ENCODE measurements at regions not wholly inside any gene's neighbourhood (a gene's known extent, or its start where the extent isn't known, plus 50 kb on each side); places are given as distances from the start of the nearest gene placed in this dataset.

DNA sequence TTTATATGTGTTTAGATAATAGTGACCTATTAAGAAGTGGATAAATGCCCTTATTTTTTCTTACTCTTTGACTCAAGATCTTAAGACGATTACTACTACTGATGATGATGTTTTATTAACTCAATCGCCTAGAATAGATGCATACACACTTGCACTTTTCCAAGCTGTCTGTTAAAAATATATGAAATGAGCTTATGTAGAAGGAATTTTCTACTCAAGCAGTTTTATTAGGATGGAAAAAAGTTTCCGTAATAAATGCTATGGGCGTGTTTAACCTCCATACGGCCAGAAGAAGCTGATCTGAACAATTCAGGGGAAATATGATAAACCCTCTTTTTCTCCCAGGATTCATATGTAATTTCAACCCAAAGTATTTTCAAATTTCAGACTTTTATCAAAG, 455.7 kb upstream of the MPDZ start:
- peaks cover 12 to 23% of the 10 kb centered on the region in 2 donors for H3K9me3 Mint-ChIP-seq
- no peaks in the 10 kb centered on the region for H3K36me3 Mint-ChIP-seq
- DNase-seq (ENCODE audit: low spot score in 2 of 2) = no peak
- ATAC-seq = no peak
- no peak overlapping the region for H3K27ac Mint-ChIP-seq

DNA sequence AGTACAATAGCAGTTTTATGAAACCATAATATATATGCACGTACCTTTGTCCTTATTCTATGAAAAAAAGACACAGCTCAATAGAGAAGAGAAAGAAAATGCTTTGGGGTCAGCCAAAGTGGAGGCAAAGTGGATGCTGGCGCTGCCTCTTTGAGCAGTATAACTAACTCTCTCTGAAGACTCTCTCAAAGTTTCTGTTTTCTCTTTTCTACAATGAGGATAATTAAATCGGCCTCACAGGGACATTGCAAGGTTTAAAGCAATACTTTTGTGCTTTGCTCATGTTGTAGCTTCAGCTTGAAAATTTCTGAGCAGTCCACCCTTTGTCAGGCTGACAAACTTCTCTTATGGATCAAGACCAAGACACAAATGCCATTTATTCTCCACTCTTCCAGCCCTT, 455.1 kb upstream of the MPDZ start:
- Mint-ChIP-seq H3K27ac (no peak overlapping the region), H3K36me3 (no peaks in the 10 kb centered on the region), H3K9me3 (peaks cover 13 to 23% of the 10 kb centered on the region in 2 donors)
- DNase-seq (ENCODE audit: low spot score in 2 of 2) = no peak
- ATAC-seq = no peak

DNA sequence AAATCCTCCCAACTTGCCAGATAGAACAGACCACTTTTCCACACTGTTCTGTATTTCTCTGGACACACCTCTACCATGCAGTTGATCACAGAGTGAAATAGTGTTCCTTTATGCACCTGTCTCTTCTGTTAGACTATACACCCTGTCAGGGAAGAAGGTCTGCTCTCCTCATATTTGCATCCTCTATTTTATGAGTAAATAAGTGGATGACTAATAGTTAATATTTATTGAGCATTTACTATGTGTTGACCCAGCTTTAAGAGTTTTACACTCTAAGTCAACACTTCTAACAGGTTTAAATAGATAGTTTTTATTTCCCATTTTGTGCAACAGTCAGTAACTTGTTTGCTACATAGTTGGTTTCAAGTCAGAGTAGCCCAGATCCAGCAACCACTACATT, 452.8 kb upstream of the MPDZ start:
- no peak overlapping the region for H3K27ac Mint-ChIP-seq
- peaks cover 13 to 21% of the 10 kb centered on the region in 2 donors for H3K9me3 Mint-ChIP-seq
- DNase-seq (ENCODE audit: low spot score in 2 of 2) (no peak), ATAC-seq (no peak)
- no peaks in the 10 kb centered on the region for H3K36me3 Mint-ChIP-seq

DNA sequence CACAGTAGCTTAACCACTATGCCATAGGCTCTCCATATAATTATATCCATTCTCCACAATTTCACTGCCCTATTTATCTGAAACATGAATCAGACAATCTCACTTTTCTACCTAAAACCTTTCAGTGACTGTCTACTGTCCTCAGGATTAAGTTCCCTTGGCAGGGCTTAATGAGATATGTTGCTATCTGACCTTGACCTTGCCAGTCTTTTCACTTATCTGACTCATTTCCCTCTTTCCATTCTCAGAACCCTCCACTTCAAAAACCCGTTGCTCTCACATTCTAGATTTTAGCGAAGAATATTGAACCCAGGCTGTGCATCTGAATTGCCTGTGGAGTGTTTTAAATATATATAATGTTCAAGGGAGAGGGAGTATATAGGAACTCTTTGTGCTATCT, 452.1 kb upstream of the MPDZ start:
- Mint-ChIP-seq H3K27ac (no peak overlapping the region), H3K9me3 (peaks cover 13 to 21% of the 10 kb centered on the region in 2 donors), H3K36me3 (no peaks in the 10 kb centered on the region)
- no peak for DNase-seq (ENCODE audit: low spot score in 2 of 2)
- no peak for ATAC-seq

DNA sequence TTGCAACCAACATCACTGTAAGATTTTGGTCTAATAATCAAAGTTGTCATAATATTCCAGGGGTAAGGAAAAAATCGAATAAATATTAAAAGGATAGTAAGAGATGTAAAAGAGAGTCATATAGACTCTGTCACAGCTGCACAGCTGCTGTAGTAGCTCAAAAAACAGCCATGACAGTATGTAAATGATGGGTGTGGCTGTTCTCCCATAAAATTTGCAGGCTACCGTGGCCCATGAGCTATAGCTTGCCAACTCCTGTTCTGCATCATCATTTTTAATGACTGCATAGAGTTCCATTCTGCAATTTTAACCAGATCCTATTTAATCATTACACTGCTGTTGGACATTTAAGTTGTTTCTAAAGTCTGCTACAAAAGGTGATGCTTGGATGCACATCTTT, 450.5 kb upstream of the MPDZ start:
- peaks cover 13 to 24% of the 10 kb centered on the region in 2 donors for H3K9me3 Mint-ChIP-seq
- H3K36me3 Mint-ChIP-seq = no peaks in the 10 kb centered on the region
- no peak for ATAC-seq
- no peak for DNase-seq (ENCODE audit: low spot score in 2 of 2)
- H3K27ac Mint-ChIP-seq = no peak overlapping the region

DNA sequence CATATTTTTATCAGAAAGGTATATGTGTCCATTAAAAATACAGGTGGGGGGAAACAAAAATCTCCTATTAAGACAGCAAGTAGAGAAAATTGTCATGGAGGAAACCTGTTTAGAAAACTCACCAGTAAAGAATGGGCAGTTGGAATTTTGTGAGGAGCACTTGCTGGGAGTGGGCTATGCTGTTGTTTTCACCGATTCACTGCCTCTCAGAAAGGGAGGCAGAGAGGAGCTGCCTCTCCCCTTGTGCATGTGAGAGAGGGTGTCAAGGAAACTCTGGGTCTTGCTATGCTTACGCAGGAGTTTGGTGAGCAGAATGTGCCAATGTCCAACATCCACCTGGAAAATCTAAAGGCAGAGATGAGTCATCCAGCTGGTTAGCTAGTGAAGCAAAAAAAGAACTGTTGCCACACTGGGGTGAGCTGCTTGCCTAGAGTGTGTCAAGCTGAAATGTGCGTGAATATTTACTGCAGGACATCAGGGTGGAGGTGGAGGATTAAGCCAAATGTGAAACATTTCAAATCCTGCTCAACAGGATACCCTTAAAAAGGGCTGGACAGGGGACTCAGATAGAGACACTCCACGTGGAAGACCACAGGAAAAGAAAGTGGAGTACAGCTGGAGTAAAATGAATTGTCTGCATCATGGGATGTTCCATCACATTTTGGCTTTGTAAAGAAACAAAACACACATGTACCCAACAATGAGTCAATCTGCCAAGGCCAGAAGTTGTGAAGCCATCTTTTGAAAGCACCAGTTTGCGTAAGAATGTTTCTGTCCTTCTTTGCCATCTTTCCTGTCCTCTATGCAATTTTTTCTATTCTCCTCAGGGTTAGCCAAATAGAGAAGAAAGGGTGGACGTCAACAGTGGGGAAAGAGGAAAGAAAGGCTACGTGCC, 449.7 kb upstream of the MPDZ start:
- ATAC-seq = no peak
- DNase-seq (ENCODE audit: low spot score in 2 of 2) = no peak
- Mint-ChIP-seq H3K27ac (no peak overlapping the region), H3K36me3 (no peaks in the 10 kb centered on the region), H3K9me3 (peaks cover 13 to 22% of the 10 kb centered on the region in 2 donors)

DNA sequence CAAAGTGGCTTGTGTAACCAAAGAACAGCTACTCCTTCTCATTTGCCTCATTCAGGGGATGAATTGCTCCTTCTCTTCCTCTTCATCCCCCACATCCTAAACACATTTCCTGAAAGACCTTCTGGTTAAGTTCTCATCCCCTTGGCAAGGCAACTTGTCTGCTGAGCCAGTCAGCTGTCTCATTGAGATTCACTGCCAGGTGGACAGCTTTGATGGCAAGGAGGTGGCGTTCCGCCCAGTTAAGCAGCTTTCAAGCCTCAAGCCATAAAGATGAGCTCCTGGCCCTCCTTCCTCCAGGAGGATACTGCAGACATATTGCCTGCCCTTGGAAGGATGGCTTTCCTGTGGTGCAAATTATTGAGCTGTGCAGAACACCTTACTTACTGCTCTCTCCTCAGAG, 448.6 kb upstream of the MPDZ start:
- H3K36me3 Mint-ChIP-seq = no peaks in the 10 kb centered on the region
- no peak for ATAC-seq
- no peak overlapping the region for H3K27ac Mint-ChIP-seq
- H3K9me3 Mint-ChIP-seq = peaks cover 16 to 25% of the 10 kb centered on the region in 2 donors
- DNase-seq (ENCODE audit: low spot score in 2 of 2) = no peak

DNA sequence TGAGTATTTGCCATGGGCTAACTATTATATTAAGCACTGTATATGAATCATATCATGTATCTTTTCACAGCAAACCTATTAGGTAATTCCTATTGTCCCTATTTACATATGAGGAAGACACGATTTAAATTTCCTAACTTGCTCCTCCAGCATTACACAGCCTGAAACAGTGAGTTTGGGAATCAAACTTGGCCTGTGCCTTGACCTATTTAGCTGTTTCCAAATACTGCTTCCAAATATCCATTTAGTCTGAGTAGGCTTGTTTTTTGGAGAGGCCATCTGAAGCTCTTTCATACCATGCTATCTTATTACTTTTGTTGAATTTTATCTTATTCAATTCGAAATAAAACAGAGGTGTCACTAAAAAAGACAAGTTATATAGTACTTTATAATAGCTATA, 447.3 kb upstream of the MPDZ start:
- Mint-ChIP-seq H3K27ac (no peak overlapping the region), H3K36me3 (peaks cover 0 to 2% of the 10 kb centered on the region in 2 donors), H3K9me3 (peaks cover 20 to 25% of the 10 kb centered on the region in 2 donors)
- DNase-seq (ENCODE audit: low spot score in 2 of 2) (no peak), ATAC-seq (no peak)

DNA sequence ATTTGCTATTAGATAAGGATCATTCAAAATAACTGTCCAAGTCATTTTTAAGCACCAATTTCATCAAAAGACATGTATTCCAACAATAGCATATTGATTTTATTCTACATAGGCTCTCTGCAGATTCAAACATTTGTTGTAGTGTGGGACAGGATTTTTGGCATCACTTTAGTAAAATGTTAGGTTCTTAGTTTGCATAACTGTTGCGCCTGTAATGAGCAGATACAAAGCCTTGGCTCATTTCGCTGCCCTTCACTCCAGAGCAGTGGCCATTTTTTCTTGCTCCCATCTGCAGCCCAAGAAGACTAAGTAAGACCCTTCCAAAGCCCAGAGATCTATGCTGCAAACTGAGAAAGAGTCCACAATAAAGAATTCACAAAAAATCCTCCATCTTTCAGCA, 446.0 kb upstream of the MPDZ start:
- Mint-ChIP-seq H3K27ac (no peak overlapping the region), H3K36me3 (peaks cover 0 to 5% of the 10 kb centered on the region in 2 donors), H3K9me3 (peaks cover 14 to 20% of the 10 kb centered on the region in 2 donors)
- DNase-seq (ENCODE audit: low spot score in 2 of 2) (no peak), ATAC-seq (no peak)

DNA sequence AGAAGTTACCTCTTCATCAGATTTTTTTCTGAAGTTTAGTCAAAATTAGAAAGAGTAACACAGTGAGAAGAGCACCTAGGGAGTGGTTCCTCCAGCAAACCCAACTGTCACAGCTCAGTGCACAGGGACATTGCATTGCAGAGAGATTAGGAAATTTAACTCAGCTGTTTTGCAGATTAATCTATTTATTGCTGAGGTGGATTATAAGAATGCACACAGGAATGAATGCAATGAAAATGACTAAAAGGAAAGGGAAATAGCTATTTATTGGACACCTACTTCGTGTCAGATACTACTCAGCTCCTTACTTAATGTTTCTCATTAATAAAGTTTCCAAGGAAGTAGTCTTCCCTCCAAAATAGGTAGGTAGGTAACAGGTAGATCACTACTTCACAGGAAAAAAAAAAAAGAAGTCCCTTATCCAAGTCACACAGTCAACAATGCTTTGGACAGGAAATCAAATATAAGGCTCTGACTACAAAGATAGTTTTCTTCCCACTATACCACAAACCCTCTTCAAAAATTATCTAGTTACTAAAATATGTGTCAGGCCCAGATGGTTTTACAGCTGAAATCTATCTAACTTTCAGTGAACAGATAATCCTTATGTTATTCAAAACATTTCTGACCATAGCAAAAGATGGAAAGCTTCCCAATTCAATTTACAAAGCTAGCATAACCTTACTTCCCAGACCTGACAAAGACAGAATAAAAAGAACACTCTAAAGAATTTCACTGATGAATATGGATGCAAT, 442.2 kb upstream of the MPDZ start:
- Mint-ChIP-seq H3K27ac (no peak overlapping the region), H3K36me3 (peaks cover 0 to 5% of the 10 kb centered on the region in 2 donors), H3K9me3 (peaks cover 9 to 15% of the 10 kb centered on the region in 2 donors)
- ATAC-seq (no peak), DNase-seq (ENCODE audit: low spot score in 2 of 2) (no peak)

DNA sequence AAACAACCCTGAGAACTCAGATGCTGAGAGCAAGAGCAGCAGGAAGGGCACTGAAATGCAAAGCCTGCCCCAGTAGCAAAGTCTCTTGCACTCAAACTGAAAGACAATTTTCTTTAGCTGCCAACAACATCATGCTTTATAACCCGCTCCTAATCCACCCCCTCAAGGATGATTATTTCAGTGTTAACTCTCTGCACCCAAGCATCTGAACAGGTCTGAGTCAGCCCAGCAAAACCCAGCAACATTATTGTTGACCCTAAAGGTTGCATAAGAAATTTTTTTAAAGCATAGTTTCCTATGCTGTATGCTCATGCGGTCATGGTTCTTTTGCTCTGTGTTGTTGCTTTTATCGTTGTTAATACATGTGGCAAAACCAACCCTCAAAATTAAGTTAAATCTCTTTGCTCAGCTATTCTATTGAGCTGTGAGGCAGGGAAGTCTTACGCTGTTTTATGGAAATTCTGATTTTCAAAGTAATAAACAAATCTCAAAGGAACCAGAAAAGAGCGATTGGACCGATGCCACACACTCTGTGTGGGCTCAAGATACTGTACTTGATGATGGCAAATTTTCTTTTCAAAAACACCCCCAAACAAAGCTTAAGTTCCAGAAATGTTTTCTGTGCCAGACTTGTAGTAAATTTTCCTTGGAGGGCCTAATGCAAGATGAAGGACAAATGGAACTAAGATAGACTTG, 440.6 kb upstream of the MPDZ start:
- no peak for DNase-seq (ENCODE audit: low spot score in 2 of 2)
- no peak for ATAC-seq
- H3K9me3 Mint-ChIP-seq = peaks cover 4 to 15% of the 10 kb centered on the region in 2 donors
- no peak overlapping the region for H3K27ac Mint-ChIP-seq
- peaks cover 0 to 5% of the 10 kb centered on the region in 2 donors for H3K36me3 Mint-ChIP-seq

DNA sequence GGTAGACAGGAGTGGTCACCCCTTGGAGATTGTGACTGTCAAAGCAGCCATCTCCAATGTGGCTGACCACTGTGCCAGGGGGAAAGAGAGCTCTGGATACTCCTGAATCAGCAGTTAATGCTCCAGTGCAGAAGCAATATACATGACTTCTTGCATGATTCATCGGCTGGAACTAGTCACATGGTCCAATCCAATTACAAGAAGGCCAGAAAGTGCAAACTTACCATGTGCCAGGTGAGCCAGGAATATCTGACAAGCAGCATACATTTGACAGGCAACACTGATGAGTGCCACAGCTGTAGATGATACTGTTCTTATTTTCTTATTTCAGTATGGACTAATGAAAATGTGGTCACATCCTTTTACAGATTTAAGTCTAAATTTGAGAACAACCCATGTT, 440.0 kb upstream of the MPDZ start:
- DNase-seq (ENCODE audit: low spot score in 2 of 2) (no peak), ATAC-seq (no peak)
- Mint-ChIP-seq H3K27ac (no peak overlapping the region), H3K36me3 (peaks cover 0 to 5% of the 10 kb centered on the region in 2 donors), H3K9me3 (peaks cover 4 to 15% of the 10 kb centered on the region in 2 donors)

DNA sequence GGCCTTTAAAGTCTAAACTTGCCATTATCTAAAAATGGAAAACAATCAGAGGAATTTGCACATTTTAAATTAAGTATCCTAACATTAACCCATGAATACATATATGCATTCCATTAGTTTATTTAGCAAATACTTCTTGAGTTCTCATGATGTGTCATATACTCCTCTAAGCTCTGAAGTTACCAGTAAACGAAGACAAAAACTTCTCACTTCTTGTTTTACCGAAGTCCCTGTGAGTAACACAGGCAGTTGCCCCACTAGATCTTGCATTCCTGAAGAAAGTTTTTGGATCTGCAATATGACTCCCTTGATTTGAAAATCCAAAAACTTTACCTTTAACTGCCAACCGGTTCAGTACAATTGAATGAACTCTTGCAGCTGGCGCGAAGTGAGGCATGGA, 439.0 kb upstream of the MPDZ start:
- DNase-seq (ENCODE audit: low spot score in 2 of 2) = no peak
- H3K9me3 Mint-ChIP-seq = peaks cover 2 to 15% of the 10 kb centered on the region in 2 donors
- H3K36me3 Mint-ChIP-seq = peaks cover 0 to 5% of the 10 kb centered on the region in 2 donors
- H3K27ac Mint-ChIP-seq = no peak overlapping the region
- no peak for ATAC-seq

DNA sequence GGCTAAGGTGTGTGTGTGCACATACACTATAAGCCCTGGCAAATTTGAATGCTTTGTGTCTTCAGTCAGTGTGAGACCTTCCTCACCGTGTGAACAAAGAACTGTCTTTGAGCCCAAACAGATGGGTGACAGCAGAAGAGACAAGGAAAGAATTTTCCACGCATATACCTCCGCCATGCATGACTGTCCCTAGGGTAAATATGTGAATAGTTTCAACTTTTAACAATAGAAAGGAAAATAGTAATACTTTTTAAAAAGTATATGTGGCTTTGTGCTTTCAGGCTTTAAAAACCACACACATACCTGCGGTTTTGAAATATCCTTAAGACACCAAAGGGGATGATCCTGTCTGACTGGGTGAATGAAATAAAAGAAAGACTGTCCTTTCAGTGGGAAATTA, 438.6 kb upstream of the MPDZ start:
- peaks cover 0 to 5% of the 10 kb centered on the region in 2 donors for H3K36me3 Mint-ChIP-seq
- H3K27ac Mint-ChIP-seq = no peak overlapping the region
- DNase-seq (ENCODE audit: low spot score in 2 of 2) (no peak), ATAC-seq (no peak)
- H3K9me3 Mint-ChIP-seq = peaks cover 0 to 13% of the 10 kb centered on the region in 2 donors

DNA sequence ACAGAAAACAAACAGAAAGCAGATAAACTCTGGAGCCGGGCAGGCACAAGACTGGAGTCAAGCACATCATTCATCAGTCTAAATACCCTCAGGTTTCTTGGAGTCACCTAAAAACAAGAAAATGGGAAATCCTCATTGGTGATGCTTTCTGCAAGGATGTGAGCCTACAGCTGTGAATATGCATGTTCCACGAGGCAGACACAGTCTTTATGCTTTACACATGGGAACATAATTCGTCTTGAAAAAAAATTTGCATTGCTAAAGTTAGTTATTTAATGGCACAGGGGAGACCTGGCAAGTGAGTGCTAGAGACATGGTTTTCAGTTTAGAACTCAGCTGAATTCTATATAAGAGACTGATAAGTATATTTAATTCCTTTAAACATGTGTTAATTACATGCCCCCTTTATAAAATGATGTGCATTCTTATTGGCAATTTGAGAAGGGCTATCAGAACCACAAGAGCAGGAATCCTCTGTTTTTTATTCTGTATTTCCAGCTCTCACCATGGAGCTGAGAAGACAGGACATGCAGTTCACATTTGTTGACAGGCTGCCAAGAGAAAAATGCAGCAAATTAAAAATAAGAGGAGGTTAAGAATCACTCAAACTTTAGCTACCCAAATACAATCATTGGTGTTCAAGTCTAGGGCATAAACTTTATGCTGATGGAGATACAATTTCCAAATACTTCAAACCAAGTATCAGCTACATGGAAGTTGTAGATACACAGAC, 438.0 kb upstream of the MPDZ start:
- peaks cover 0 to 5% of the 10 kb centered on the region in 2 donors for H3K36me3 Mint-ChIP-seq

DNA sequence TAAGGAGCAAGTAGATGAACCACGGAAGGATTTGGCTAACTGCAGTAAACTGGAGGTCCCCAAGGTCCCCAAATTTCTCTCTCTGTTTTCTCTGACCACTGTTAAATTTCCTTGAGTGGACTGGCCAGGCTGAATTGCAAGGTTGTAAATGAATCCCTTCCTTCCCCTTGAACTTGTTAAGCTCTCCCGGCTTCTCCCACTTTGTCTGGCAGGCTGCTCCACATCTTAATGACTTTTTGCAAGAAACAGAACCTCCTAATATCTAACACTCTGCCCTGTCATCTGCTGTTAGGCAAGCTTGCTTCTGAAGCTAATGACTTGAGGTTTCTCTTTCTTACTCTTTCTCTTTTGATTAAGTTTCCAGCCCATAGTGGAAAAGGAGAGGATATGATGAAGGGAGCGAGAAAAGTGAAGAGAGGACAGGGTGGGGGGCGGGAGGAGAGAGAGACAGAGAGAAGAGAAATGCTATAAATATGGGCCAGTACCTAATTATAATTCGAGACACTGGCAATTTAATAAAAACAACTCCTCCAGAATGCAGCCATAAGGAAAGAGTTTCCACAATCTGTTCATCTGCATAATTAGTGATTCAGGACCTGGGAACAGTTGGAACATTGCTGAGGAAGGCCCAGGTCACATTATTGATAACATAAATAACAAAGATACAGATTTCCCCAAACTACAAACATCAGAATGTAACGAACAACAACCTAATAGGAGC, 437.3 kb upstream of the MPDZ start:
- no peak for DNase-seq (ENCODE audit: low spot score in 2 of 2)
- Mint-ChIP-seq H3K27ac (no peak overlapping the region), H3K9me3 (peaks cover 0 to 3% of the 10 kb centered on the region in 2 donors), H3K36me3 (peaks cover 0 to 2% of the 10 kb centered on the region in 2 donors)
- no peak for ATAC-seq

More for the DNA sequence above, 438.0 kb upstream of the MPDZ start:
- ATAC-seq (no peak), DNase-seq (ENCODE audit: low spot score in 2 of 2) (no peak)
- H3K9me3 Mint-ChIP-seq = peaks cover 0 to 7% of the 10 kb centered on the region in 2 donors
- H3K27ac Mint-ChIP-seq = no peak overlapping the region
